ENCODE measurements at regions not wholly inside any gene's neighbourhood (a gene's known extent, or its start where the extent isn't known, plus 50 kb on each side); places are given as distances from the start of the nearest gene placed in this dataset.

- TF ChIP-seq SP1 (CRISPR knock-in tag; IDR thresholded peaks at IDR 0.05) (no peak), ZBTB43 (CRISPR knock-in tag; IDR thresholded peaks at IDR 0.05) (no peak), ZNF274 (IDR thresholded peaks at IDR 0.05; ENCODE audit: borderline replicate concordance, low read depth, low read length) (no peak), RERE (CRISPR knock-in tag; IDR thresholded peaks at IDR 0.05; ENCODE audit: borderline replicate concordance) (no peak), GABPA (tag; conservative IDR thresholded peaks at IDR 0.05; ENCODE audit: low read depth) (no peak), EP300 (IDR thresholded peaks at IDR 0.05; ENCODE audit: low read length) (no peak), UBTF (IDR thresholded peaks at IDR 0.05; ENCODE audit: borderline replicate concordance in 1 of 2, low read depth in 2 of 2, low read length in 2 of 2) (no peak), ZNF232 (CRISPR knock-in tag; IDR thresholded peaks at IDR 0.05) (no peak), DPF2 (IDR thresholded peaks at IDR 0.05) (no peak), JUNB (CRISPR knock-in tag; conservative IDR thresholded peaks at IDR 0.05) (no peak)
- TF ChIP-seq, protein P1, sequence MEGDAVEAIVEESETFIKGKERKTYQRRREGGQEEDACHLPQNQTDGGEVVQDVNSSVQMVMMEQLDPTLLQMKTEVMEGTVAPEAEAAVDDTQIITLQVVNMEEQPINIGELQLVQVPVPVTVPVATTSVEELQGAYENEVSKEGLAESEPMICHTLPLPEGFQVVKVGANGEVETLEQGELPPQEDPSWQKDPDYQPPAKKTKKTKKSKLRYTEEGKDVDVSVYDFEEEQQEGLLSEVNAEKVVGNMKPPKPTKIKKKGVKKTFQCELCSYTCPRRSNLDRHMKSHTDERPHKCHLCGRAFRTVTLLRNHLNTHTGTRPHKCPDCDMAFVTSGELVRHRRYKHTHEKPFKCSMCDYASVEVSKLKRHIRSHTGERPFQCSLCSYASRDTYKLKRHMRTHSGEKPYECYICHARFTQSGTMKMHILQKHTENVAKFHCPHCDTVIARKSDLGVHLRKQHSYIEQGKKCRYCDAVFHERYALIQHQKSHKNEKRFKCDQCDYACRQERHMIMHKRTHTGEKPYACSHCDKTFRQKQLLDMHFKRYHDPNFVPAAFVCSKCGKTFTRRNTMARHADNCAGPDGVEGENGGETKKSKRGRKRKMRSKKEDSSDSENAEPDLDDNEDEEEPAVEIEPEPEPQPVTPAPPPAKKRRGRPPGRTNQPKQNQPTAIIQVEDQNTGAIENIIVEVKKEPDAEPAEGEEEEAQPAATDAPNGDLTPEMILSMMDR (IDR thresholded peaks at IDR 0.05 in 2 of 3, conservative IDR thresholded peaks at IDR 0.05 in 1 of 3; ENCODE audit: insufficient read depth in 2 of 3, low read depth in 1 of 3, low read length in 3 of 3): no peak
- TF ChIP-seq, protein P2, sequence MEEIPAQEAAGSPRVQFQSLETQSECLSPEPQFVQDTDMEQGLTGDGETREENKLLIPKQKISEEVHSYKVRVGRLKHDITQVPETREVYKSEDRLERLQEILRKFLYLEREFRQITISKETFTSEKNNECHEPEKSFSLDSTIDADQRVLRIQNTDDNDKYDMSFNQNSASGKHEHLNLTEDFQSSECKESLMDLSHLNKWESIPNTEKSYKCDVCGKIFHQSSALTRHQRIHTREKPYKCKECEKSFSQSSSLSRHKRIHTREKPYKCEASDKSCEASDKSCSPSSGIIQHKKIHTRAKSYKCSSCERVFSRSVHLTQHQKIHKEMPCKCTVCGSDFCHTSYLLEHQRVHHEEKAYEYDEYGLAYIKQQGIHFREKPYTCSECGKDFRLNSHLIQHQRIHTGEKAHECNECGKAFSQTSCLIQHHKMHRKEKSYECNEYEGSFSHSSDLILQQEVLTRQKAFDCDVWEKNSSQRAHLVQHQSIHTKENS (CRISPR knock-in tag; IDR thresholded peaks at IDR 0.05): no peak
- TF ChIP-seq, protein P3, sequence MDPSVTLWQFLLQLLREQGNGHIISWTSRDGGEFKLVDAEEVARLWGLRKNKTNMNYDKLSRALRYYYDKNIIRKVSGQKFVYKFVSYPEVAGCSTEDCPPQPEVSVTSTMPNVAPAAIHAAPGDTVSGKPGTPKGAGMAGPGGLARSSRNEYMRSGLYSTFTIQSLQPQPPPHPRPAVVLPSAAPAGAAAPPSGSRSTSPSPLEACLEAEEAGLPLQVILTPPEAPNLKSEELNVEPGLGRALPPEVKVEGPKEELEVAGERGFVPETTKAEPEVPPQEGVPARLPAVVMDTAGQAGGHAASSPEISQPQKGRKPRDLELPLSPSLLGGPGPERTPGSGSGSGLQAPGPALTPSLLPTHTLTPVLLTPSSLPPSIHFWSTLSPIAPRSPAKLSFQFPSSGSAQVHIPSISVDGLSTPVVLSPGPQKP (CRISPR knock-in tag; IDR thresholded peaks at IDR 0.05): no peak
- TF ChIP-seq, protein P4, sequence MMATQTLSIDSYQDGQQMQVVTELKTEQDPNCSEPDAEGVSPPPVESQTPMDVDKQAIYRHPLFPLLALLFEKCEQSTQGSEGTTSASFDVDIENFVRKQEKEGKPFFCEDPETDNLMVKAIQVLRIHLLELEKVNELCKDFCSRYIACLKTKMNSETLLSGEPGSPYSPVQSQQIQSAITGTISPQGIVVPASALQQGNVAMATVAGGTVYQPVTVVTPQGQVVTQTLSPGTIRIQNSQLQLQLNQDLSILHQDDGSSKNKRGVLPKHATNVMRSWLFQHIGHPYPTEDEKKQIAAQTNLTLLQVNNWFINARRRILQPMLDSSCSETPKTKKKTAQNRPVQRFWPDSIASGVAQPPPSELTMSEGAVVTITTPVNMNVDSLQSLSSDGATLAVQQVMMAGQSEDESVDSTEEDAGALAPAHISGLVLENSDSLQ (IDR thresholded peaks at IDR 0.05): no peak
Measured at GRCh38 chr2:174020926-174021662, 55.9 kb upstream of the SP3 start.

Measured in K562 (cell line).